SK-N-SH (cell line): ENCODE measurements at regions not wholly inside any gene's neighbourhood (a gene's known extent, or its start where the extent isn't known, plus 50 kb on each side); places are given as distances from the start of the nearest gene placed in this dataset.

ENCODE experiments used
- EP300 ChIP-seq, 2 experiments: IDR thresholded peaks; 2 replicates each; pipeline versions ENCODE4 v1.4.0 to v1.6.1; 2012; ENCODE audit warnings: borderline replicate concordance in 1 of 2, low read depth in 1 of 2, low read length in 1 of 2
- EZH2phosphoT487 ChIP-seq: fragments of 200-600 bp; sonication (generic); IDR thresholded peaks from 2 replicates; pipeline ENCODE4 v1.6.1; 2017; ENCODE audit warnings: low read depth, mixed run types, mild to moderate bottlenecking, antibody characterized with exemption, moderate library complexity, borderline replicate concordance
- FOXM1 ChIP-seq: IDR thresholded peaks from 2 replicates; pipeline ENCODE4 v1.4.0; 2012; ENCODE audit warnings: low read depth, mild to moderate bottlenecking
- MAX ChIP-seq: IDR thresholded peaks from 2 replicates; pipeline ENCODE4 v1.4.0; 2012; ENCODE audit warnings: low read depth
- POLR2AphosphoS5 ChIP-seq: IDR thresholded peaks from 2 replicates; pipeline ENCODE4 v1.6.1; 2012; ENCODE audit warnings: low read depth, low read length
- RAD21 ChIP-seq: IDR thresholded peaks from 2 replicates; pipeline ENCODE4 v1.6.1; 2012; ENCODE audit warnings: mild to moderate bottlenecking, low read length
- RFX5 ChIP-seq: IDR thresholded peaks from 2 replicates; pipeline ENCODE4 v1.6.1; 2012; ENCODE audit warnings: mild to moderate bottlenecking, improper control_type of control experiment, low read length
- RXRA ChIP-seq: IDR thresholded peaks from 2 replicates; pipeline ENCODE4 v1.4.0; 2012; ENCODE audit warnings: low read depth, mild to moderate bottlenecking, borderline replicate concordance
- SMC3 ChIP-seq: IDR thresholded peaks from 2 replicates; pipeline ENCODE4 v1.6.1; 2012; ENCODE audit warnings: low read depth, low read length, improper control_type of control experiment
- TAF1 ChIP-seq: IDR thresholded peaks from 2 replicates; pipeline ENCODE4 v1.6.1; 2012; ENCODE audit warnings: low read depth, mild to moderate bottlenecking, low read length, moderate library complexity, borderline replicate concordance
- TEAD4 ChIP-seq: IDR thresholded peaks from 2 replicates; pipeline ENCODE4 v1.4.0; 2012; ENCODE audit warnings: mild to moderate bottlenecking, borderline replicate concordance; ENCODE audit not compliant: insufficient read depth
- USF2 ChIP-seq: fragments of 150-350 bp; IDR thresholded peaks from 2 replicates; pipeline ENCODE4 v1.6.1; 2017; ENCODE audit warnings: antibody characterized with exemption, low read length, low read depth, borderline replicate concordance
- TF ChIP-seq, protein P1 (sequence below): fragments of 200-600 bp; sonication (generic); IDR thresholded peaks from 2 replicates; pipeline ENCODE4 v1.6.1; 2017; ENCODE audit warnings: antibody characterized with exemption, mild to moderate bottlenecking, moderate library complexity

DNA sequence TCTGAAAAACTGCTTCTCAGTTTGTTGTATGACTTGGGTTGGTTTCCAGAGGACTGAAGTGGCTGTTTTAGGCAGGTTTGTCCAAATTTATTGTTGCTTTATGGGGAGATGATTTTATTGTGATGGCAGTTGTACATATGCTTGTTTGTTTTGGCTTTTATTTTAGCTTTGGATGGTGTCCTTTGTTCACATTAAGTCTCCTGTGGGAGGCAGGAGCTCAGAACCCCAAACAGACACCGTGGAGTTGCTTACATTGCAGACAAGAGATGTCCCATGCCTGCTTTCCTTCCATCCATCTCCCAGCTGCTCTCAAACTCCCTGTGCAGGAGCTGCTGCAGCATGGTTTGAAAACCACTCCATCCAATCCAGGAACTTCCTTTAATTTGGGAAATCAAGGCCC is 414.7 kb downstream of the LPIN1 start:
- TF ChIP-seq, protein P1, sequence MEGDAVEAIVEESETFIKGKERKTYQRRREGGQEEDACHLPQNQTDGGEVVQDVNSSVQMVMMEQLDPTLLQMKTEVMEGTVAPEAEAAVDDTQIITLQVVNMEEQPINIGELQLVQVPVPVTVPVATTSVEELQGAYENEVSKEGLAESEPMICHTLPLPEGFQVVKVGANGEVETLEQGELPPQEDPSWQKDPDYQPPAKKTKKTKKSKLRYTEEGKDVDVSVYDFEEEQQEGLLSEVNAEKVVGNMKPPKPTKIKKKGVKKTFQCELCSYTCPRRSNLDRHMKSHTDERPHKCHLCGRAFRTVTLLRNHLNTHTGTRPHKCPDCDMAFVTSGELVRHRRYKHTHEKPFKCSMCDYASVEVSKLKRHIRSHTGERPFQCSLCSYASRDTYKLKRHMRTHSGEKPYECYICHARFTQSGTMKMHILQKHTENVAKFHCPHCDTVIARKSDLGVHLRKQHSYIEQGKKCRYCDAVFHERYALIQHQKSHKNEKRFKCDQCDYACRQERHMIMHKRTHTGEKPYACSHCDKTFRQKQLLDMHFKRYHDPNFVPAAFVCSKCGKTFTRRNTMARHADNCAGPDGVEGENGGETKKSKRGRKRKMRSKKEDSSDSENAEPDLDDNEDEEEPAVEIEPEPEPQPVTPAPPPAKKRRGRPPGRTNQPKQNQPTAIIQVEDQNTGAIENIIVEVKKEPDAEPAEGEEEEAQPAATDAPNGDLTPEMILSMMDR, result no peak
- TF ChIP-seq FOXM1, result no peak
- TF ChIP-seq EP300 (IDR thresholded peaks at IDR 0.05; ENCODE audit: borderline replicate concordance in 1 of 2, low read depth in 1 of 2, low read length in 1 of 2), result no peak
- TF ChIP-seq TEAD4, result no peak
- no peak for TF ChIP-seq EZH2phosphoT487
- TF ChIP-seq RXRA, result no peak
- no peak for TF ChIP-seq USF2
- no peak for TF ChIP-seq POLR2AphosphoS5
- no peak for TF ChIP-seq MAX
- no peak for TF ChIP-seq RAD21
- TF ChIP-seq RFX5, result no peak
- no peak for TF ChIP-seq SMC3
- no peak for TF ChIP-seq TAF1
